ENCODE measurements at regions not wholly inside any gene's neighbourhood (a gene's known extent, or its start where the extent isn't known, plus 50 kb on each side); places are given as distances from the start of the nearest gene placed in this dataset.

GRCh38 chr4:187103351-187103750 lies 379.7 kb upstream of the FAT1 start:
- Histone ChIP-seq H4K8ac (ENCODE audit: extremely low read depth, insufficient read depth, low read length) (no peak overlapping the region), H3K79me1 (ENCODE audit: low read depth, low read length) (no peaks in the 10 kb centered on the region), H2AFZ (ENCODE audit: low read length) (no peak overlapping the region), H3K23me2 (ENCODE audit: low read depth, low read length) (no peaks in the 10 kb centered on the region), H2BK5ac (ENCODE audit: low read depth, low read length) (no peak overlapping the region), H4K20me1 (replicated peaks in 1 of 2; ENCODE audit: control insufficient read depth in 1 of 2, insufficient read depth in 2 of 2, low read length in 2 of 2) (no peaks in the 10 kb centered on the region), H3K9ac (replicated peaks in 1 of 4; ENCODE audit: extremely low read depth in 1 of 4, low read depth in 3 of 4, low read length in 3 of 4) (no peak overlapping the region), H3K9me3 (ENCODE audit: insufficient read depth in 2 of 2, low read depth in 1 of 2, low read length in 1 of 2) (no peaks in the 10 kb centered on the region), H2AK5ac (ENCODE audit: low read depth, low read length) (no peak overlapping the region), H3K23ac (ENCODE audit: insufficient read length) (no peak overlapping the region), H3K4me1 (replicated peaks in 1 of 4; ENCODE audit: control insufficient read depth in 3 of 4, insufficient read depth in 4 of 4, low read length in 3 of 4) (no peaks in the 10 kb centered on the region), H3K27me3 (replicated peaks in 1 of 4; ENCODE audit: control insufficient read depth in 3 of 4, extremely low read depth in 1 of 4, insufficient read depth in 3 of 4, low read length in 3 of 4) (no peaks in the 10 kb centered on the region), H2BK120ac (replicated peaks; ENCODE audit: low read depth, low read length) (no peak overlapping the region), H3K27ac (ENCODE audit: low read depth, low read length) (no peak overlapping the region), H3K4me2 (ENCODE audit: insufficient read depth in 1 of 2, low read depth in 2 of 2, low read length in 2 of 2) (no peak overlapping the region), H3K56ac (replicated peaks; ENCODE audit: insufficient read length, low read depth, low read length) (no peak overlapping the region), H3K18ac (ENCODE audit: extremely low read depth, low read length) (no peak overlapping the region), H2BK15ac (ENCODE audit: low read length) (no peak overlapping the region), H2BK12ac (ENCODE audit: low read depth, low read length) (no peak overlapping the region), H2BK20ac (ENCODE audit: low read length) (no peak overlapping the region), H4K5ac (ENCODE audit: insufficient read length, low read depth, low read length) (no peak overlapping the region), H3K4me3 (ENCODE audit: extremely low read depth in 1 of 4, insufficient read depth in 2 of 4, low read depth in 3 of 4, low read length in 4 of 4) (no peak overlapping the region), H3K14ac (ENCODE audit: insufficient read length) (no peak overlapping the region), H3K36me3 (ENCODE audit: control insufficient read depth in 2 of 4, insufficient read depth in 4 of 4, low read length in 3 of 4) (no peaks in the 10 kb centered on the region), H4K91ac (replicated peaks; ENCODE audit: insufficient read length, low read length) (no peak overlapping the region), H3K79me2 (ENCODE audit: control insufficient read depth in 1 of 2, insufficient read depth in 2 of 2, low read length in 2 of 2) (no peaks in the 10 kb centered on the region), H3K4ac (replicated peaks; ENCODE audit: insufficient read length, low read depth, low read length) (no peak overlapping the region)
- FAIRE-seq (no peak), DNase-seq (ENCODE audit: low read depth in 1 of 2, low spot score in 2 of 2) (no peak)
- WGBS, 2 experiments (ENCODE audit: extremely low coverage in 1 of 2, insufficient coverage in 1 of 2, insufficient read length in 1 of 2, insufficient replicate concordance in 2 of 2, low coverage in 1 of 2, low lambda C conversion rate in 2 of 2, missing lambda C conversion rate in 1 of 2): 97% methylated on average over 4 of the region's 4 CpGs; no CpG with 5 or more reads in 1 of the 2 experiments
- CTCF ChIA-PET (ENCODE audit: partially characterized antibody): interaction anchor here (1.5 to 1.9 kb wide), 2 partner anchors 8 to 10 kb away, joined by 3 to 4 read pairs; no protein-coding TSS in a partner anchor
- no peak for TF ChIP-seq SIRT6 (IDR thresholded peaks at IDR 0.05; ENCODE audit: low read length)
- no peak for TF ChIP-seq ASH2L (IDR thresholded peaks at IDR 0.05; ENCODE audit: low read length)
- no peak for TF ChIP-seq SAP30 (IDR thresholded peaks at IDR 0.05; ENCODE audit: insufficient read depth, insufficient replicate concordance, low read length)
- no peak for TF ChIP-seq CHD2 (IDR thresholded peaks at IDR 0.05; ENCODE audit: low read length)
- no peak for TF ChIP-seq KDM4A (IDR thresholded peaks at IDR 0.05; ENCODE audit: low read depth, low read length, severe bottlenecking)
- no peak for TF ChIP-seq TAF1 (IDR thresholded peaks at IDR 0.05; ENCODE audit: low read depth, low read length)
- no peak for TF ChIP-seq RAD21 (IDR thresholded peaks at IDR 0.05 in 1 of 2, conservative IDR thresholded peaks at IDR 0.05 in 1 of 2; ENCODE audit: low read depth in 2 of 2, low read length in 2 of 2)
- no peak for TF ChIP-seq TBP (IDR thresholded peaks at IDR 0.05; ENCODE audit: low read depth, low read length)
- no peak for TF ChIP-seq RBBP5 (IDR thresholded peaks at IDR 0.05; ENCODE audit: borderline replicate concordance, low read depth, low read length)
- POLR2A ChIA-PET (ENCODE audit: partially characterized antibody): no interaction called here

Measured in H1 (cell line).